Stimulated activated CD8-positive, alpha-beta memory T cell treated with anti-CD3 and anti-CD28 coated beads, Interleukin-15, amount 100 ng/mL, for 4 hours (primary cell): ENCODE measurements at regions not wholly inside any gene's neighbourhood (a gene's known extent, or its start where the extent isn't known, plus 50 kb on each side); places are given as distances from the start of the nearest gene placed in this dataset.

ENCODE experiments used
- DNase-seq, 2 donors: peaks; one replicate each; pipeline ENCODE4 v3.0.0-alpha.2; 2020; ENCODE audit warnings: low read depth in 2 of 2

GRCh38 chr6:37105148-37106050, 64.6 kb upstream of the PIM1 start:
- DNase-seq, result no peak

- DNase-seq, result no peak
Measured at GRCh38 chr6:37106051-37106363, 63.9 kb upstream of the PIM1 start.

GRCh38 chr6:37106554-37106953, 63.4 kb upstream of the PIM1 start:
- DNase-seq, result no peak

DNA sequence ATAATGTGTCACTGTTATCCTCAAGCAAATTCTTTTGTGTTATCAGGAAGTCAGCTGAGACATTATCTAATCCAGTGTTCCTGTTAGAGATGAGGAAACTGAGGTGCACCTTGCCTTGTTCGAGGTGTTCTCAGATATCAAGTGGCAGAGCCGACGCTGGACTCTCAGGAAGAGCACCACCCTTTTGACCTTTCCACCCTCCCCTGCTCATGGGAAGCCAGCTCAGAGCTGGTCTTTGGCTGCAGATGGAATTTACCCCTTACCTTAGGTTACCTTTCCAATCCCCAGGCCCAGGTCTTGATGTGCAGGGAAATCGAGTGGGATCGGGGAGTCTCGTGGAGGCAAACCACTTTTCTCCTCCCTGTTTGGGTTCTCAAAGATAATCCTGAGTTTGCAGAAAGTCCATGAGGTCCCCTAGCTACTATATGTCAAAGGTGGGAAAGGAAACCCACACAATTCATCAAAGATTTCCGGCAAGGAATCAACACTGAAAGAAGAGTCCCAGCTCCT, 62.9 kb upstream of the PIM1 start:
- DNase-seq, result no peak

DNA sequence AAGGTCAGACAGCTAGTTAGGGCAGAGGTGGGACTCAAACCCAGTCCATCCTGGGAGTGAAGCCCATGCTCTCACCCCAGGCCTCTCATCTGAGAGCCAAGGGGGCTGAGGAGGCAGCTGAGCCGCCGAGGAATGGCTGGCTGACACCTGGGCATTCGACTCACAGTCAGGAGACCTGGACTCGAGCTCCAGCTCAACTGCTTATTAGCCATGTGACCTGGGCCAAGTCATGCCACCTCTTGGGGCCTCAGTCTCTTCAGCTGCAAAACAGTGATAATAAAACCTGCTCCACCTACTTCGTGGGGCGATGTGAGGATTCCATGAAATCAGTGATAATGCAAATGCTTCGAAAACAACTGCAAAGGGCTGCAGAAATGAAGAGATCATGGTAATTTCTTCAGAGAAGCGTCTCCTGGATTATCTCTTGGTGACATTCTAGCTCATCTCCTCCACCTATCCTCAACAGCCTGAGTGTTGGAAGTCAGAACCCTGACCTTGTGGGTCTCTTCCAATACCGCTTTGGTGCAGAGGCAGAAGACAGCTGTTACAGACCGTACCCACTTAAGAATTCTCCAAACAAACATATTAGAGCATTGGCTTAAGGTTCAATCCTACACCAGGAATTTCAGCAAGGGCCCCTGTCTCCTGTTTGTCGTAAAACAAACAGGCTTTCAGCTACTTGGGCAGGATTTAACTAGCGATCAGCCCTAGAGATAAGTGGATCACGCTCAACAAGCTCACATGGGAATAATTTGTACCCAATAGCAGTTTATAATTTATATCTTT, 60.0 kb upstream of the PIM1 start:
- DNase-seq, result no peak

GRCh38 chr6:37110500-37111461, 59.2 kb upstream of the PIM1 start:
- no peak for DNase-seq

DNA sequence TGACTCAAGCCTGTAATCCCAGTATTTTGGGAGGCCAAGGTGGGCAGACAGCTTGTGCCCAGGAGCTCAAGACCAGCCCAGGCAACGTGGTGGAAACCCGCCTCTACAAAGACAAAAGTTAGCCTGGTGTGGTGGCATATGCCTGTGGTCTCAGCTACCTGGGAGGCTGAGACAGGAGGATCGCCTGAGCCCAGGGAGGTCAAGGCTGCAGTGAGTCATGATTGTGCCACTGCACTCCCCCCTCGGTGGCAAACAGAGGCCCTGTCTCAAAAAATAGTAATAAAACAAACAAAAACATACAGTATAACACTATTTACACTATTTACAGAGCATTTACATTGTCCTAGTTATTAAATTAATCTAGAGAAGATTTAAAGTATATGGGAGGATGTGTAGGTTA, 56.0 kb upstream of the PIM1 start:
- no peak for DNase-seq

GRCh38 chr6:37114612-37115011, 55.3 kb upstream of the PIM1 start:
- DNase-seq, result no peak

DNA sequence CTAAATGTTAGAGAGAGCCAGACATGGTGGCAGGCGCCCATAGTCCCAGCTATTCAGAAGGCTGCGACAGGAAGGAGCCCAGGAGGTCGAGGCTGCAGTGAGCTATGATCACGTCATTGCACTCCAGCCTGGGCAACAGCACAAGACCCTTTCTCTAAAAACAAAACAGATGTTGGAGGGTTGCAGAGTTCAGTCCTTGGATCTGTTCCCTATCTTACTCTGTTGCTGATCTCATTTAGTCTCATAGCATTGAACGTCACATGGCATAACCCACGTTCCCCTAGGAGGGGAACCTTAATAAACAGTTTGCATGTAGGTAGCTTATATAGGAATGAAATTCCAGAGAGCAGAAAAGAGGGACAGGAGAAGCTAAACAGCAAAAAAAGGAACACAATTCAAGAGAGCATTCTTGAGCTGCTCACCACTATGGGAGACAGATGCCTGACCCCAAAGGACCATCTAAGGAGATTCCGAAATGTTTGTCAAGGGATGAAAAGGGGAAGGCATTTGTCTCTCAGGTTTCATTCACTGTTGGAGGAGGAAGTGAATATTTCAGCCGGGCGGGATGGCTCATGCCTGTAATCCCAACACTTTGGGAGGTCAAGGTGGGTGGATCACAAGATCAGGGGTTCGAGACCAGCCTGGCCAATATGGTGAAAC, 54.6 kb upstream of the PIM1 start:
- no peak for DNase-seq

DNA sequence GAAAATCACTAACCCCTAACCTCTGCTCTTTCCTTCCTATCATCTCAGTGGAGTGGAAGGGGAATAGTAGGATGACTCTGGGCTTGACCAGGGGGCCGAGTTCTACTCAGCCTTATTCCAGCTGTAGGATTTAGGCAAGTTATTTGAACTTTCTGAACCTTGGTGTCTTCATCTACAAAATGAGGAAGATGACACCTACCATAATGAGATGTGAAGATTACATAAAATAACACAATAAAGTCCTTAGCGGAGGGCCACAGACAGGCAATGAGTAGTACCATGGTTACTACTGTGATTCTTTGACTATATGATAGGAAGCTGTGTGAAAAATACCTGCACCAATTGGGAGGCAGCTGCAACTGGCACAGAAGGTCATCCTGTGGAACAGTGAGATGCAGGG, 53.6 kb upstream of the PIM1 start:
- no peak for DNase-seq

DNA sequence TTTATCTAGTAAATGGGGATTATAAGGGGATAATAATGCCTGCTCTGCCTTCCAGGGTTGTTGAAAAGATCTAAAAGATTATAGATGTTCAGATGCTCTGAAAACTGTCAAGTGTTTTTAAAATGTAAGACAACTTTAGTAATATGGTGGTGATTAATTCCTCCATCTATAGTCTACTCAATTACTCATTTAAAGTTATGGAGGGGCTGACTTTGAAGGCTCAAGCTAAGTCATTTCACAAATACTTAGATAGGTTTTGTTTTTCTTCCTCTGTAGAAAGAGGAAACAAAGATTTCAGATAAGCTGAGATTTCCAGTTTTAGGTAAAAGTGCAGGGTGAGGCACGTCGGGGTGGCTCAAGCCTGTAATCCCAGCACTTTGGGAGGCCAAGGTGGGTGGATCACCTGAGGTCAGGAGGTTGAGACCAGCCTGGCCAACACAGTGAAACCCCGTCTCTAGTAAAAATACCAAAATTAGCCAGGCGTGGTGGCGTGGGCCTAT, 50.5 kb upstream of the PIM1 start:
- no peak for DNase-seq
